AG10803 (cell line): ENCODE measurements at regions not wholly inside any gene's neighbourhood (a gene's known extent, or its start where the extent isn't known, plus 50 kb on each side); places are given as distances from the start of the nearest gene placed in this dataset.

Source experiments
- DNase-seq: peaks from one replicate; pipeline ENCODE4 v3.0.0; 2010; ENCODE audit warnings: low read depth
- H3K4me3 ChIP-seq: 2 replicates; pipeline ENCODE4 v1.5.1; 2011; ENCODE audit warnings: mild to moderate bottlenecking, low read length, control low read depth
- TF ChIP-seq, protein P1 (sequence below): conservative IDR thresholded peaks from 2 replicates; pipeline ENCODE4 v1.5.1; 2011; ENCODE audit warnings: mild to moderate bottlenecking, low read length, control low read depth, inconsistent platforms

DNA sequence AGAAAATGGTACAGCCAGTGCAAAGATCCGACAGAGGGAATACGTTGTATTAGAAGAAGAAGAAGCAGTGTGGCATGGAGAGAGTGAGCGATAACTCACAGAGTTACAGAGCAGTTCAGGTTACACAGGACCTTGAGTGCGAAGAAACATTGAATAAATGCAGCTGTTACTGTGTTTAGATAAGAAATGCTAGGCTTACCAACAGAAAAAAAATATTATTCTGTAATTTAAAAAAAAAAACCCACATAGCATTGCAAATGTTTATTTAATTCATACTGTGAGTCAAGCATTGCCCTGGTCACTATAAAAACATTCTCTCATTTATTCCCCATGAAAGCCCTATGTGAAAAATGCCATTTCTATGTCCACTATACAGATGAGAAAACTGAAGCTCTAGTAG lies 373.4 kb upstream of the EPHA7 start:
- no peak for DNase-seq
- TF ChIP-seq, protein P1, sequence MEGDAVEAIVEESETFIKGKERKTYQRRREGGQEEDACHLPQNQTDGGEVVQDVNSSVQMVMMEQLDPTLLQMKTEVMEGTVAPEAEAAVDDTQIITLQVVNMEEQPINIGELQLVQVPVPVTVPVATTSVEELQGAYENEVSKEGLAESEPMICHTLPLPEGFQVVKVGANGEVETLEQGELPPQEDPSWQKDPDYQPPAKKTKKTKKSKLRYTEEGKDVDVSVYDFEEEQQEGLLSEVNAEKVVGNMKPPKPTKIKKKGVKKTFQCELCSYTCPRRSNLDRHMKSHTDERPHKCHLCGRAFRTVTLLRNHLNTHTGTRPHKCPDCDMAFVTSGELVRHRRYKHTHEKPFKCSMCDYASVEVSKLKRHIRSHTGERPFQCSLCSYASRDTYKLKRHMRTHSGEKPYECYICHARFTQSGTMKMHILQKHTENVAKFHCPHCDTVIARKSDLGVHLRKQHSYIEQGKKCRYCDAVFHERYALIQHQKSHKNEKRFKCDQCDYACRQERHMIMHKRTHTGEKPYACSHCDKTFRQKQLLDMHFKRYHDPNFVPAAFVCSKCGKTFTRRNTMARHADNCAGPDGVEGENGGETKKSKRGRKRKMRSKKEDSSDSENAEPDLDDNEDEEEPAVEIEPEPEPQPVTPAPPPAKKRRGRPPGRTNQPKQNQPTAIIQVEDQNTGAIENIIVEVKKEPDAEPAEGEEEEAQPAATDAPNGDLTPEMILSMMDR = no peak
- H3K4me3 ChIP-seq = no peak overlapping the region

DNA sequence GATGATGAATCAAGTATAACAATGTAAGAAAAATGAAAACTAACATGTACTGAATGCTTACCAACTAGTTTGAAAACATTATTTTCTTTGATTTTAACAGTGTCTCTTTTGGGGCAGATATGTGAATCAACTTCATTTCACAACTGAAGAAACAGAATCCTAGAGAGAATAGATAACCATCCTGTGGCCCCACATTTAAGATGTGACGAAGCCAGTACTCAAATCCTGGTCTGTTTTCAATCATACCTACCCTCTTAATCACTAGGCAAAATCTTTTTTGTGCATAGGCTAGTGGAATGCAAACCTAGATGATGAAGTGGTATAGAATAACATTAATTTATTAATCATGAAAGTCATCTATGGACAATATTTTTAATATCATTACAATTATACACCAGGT lies 371.6 kb upstream of the EPHA7 start:
- TF ChIP-seq, protein P1 = no peak
- DNase-seq = no peak

DNA sequence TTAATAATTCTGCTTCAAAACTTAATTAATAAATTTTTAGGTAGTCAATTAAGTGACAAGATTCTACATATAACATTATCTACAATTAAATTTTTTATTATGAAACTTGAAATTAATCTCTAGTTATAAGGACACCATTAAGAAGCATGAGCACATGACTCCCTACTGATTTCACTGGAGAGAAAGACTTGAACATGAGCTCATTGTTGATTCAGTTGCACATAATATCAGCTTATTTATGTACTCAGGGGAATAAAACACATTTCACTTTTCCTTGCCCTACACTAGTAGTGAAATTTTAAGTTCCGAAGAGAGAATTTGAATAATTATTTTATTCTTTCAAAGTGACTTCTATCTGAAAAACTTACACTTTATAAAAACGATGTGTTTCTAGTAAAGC lies 370.2 kb upstream of the EPHA7 start:
- TF ChIP-seq, protein P1 = no peak
- DNase-seq = no peak
- H3K4me3 ChIP-seq = no peak overlapping the region

More for the DNA sequence above, 371.6 kb upstream of the EPHA7 start:
- H3K4me3 ChIP-seq = no peak overlapping the region

DNA sequence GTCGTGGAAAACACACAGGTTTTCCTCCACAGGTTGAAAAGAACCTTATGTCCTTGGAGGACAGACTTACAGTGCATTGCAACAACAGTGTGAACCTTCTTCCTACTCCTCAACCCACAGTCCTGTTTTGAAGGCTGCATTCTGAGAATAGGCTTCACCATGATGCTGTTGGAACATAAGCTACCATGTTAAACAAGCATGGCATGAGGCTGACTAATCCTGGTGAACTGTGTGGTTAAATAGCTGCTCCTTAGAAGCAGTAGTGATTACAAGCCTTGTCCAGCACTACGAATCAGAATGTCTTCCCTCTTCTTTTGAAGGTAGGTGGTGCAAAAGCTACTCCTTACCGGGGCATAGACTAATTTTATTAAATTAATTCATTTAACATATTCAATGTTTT lies 368.5 kb upstream of the EPHA7 start:
- DNase-seq = no peak
- no peak overlapping the region for H3K4me3 ChIP-seq
- TF ChIP-seq, protein P1 = no peak

DNA sequence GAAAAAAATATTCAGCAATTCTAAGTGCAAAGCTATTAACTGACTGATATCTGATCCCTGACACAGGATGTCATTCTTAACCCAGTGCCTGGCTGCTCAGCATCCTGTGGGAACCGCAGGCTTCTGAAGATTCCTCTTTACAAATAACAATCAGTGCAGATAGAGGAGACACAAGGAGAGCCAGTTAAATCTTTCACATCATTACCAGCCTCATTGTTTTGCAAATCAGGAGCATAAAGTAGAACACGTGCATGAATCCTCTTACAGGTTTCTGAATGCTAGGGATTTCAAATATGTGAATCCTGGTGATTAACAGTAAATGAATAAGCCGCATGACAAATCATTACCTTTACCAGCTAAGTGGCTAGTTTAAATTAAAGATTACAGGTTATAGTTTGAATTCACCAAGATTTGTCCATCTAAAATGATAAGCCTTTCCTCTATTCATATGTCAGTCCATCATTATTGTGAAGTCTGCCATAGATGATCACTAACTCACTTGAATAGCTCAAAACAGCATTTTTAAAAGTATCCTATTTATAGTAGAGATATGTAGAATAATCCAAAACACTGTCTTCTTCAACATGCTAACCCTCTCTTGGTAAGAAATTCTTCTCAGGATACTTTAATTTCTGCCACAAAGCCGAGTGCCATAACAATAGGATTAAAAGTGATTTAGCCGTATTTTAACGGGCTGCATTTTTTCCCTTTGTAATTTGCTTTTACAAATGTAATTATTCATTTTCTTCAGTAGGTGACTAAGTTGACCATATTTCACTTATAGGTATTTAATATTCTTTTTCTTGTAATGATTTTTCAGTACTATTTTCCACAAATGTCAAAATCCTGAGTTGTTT lies 367.3 kb upstream of the EPHA7 start:
- TF ChIP-seq, protein P1 = no peak
- DNase-seq = no peak
- no peak overlapping the region for H3K4me3 ChIP-seq

DNA sequence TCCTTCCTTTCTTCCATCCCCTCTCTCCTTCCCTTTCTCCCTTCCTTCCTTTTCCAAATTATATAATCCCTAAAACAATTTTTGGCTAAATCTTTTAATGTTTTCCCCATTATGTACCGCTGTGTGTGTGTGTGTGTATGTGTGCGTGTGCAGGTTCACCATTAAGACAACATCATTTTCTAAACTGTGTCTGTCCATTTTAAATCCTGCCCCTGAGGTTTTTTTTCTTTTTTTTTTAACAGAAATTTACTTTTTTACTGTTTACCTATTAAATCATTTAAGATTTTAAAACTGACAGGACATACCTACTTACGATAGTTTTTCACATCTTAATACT lies 366.3 kb upstream of the EPHA7 start:
- no peak overlapping the region for H3K4me3 ChIP-seq
- no peak for DNase-seq
- TF ChIP-seq, protein P1 = no peak
